ENCODE measurements at regions not wholly inside any gene's neighbourhood (a gene's known extent, or its start where the extent isn't known, plus 50 kb on each side); places are given as distances from the start of the nearest gene placed in this dataset.

GRCh38 chr14:101113835-101114725 lies 210.6 kb upstream of the RTL1 start:
- no peak for TF ChIP-seq CTCF (conservative IDR thresholded peaks at IDR 0.05; ENCODE audit: low read depth)
- CTCF ChIA-PET, result no interaction called here
- no peak for DNase-seq (ENCODE audit: low spot score)
- H3K27ac ChIP-seq, result no peak overlapping the region
- POLR2A ChIA-PET (ENCODE audit: low non-redundant PET), result no interaction called here

GRCh38 chr14:101114726-101115515 lies 211.4 kb upstream of the RTL1 start:
- POLR2A ChIA-PET (ENCODE audit: low non-redundant PET), result no interaction called here
- no peak for TF ChIP-seq CTCF (conservative IDR thresholded peaks at IDR 0.05; ENCODE audit: low read depth)
- CTCF ChIA-PET, result interaction anchor here (0.7 to 1.1 kb wide), 2 partner anchors 503 to 698 kb away, joined by 3 read pairs; no protein-coding TSS in a partner anchor
- DNase-seq (ENCODE audit: low spot score), result no peak
- no peak overlapping the region for H3K27ac ChIP-seq

- no peak for DNase-seq (ENCODE audit: low spot score)
- no peak for TF ChIP-seq CTCF (conservative IDR thresholded peaks at IDR 0.05; ENCODE audit: low read depth)
- POLR2A ChIA-PET (ENCODE audit: low non-redundant PET), result no interaction called here
- CTCF ChIA-PET, result interaction anchor here (0.7 to 1.1 kb wide), 2 partner anchors 502 to 698 kb away, joined by 3 read pairs; no protein-coding TSS in a partner anchor
- H3K27ac ChIP-seq, result no peak overlapping the region
These were observed 212.1 kb upstream of the RTL1 start for GRCh38 chr14:101115652-101116051.

GRCh38 chr14:101116065-101116464 lies 212.5 kb upstream of the RTL1 start:
- no peak for TF ChIP-seq CTCF (conservative IDR thresholded peaks at IDR 0.05; ENCODE audit: low read depth)
- no peak for DNase-seq (ENCODE audit: low spot score)
- no peak overlapping the region for H3K27ac ChIP-seq
- CTCF ChIA-PET, result interaction anchor here (0.5 to 1.1 kb wide), 4 partner anchors 35 to 699 kb away, joined by 3 to 5 read pairs (median 3); no protein-coding TSS in a partner anchor
- POLR2A ChIA-PET (ENCODE audit: low non-redundant PET), result no interaction called here

GRCh38 chr14:101116486-101117130 lies 213.1 kb upstream of the RTL1 start:
- ChIA-PET CTCF (interaction anchor here (0.5 to 1.1 kb wide), 3 partner anchors 36 to 699 kb away, joined by 3 to 5 read pairs (median 3); no protein-coding TSS in a partner anchor), POLR2A (ENCODE audit: low non-redundant PET) (no interaction called here)
- no peak for TF ChIP-seq CTCF (conservative IDR thresholded peaks at IDR 0.05; ENCODE audit: low read depth)
- no peak overlapping the region for H3K27ac ChIP-seq
- DNase-seq (ENCODE audit: low spot score), result no peak

- CTCF ChIA-PET, result interaction anchor here (0.6 kb wide), 1 partner anchor 112 kb away, joined by 4 read pairs; no protein-coding TSS in a partner anchor
- H3K27ac ChIP-seq, result no peak overlapping the region
- POLR2A ChIA-PET (ENCODE audit: low non-redundant PET), result no interaction called here
- no peak for DNase-seq (ENCODE audit: low spot score)
- TF ChIP-seq CTCF (conservative IDR thresholded peaks at IDR 0.05; ENCODE audit: low read depth), result no peak
These were observed 214.0 kb upstream of the RTL1 start for GRCh38 chr14:101117543-101117942.

Measured in RWPE1 (cell line).